Activated T-helper 17 cell treated with anti-CD3 and anti-CD28 coated beads, Interleukin-2, amount 50 U/mL, for 72 hours (primary cell): ENCODE measurements at regions not wholly inside any gene's neighbourhood (a gene's known extent, or its start where the extent isn't known, plus 50 kb on each side); places are given as distances from the start of the nearest gene placed in this dataset.

Source experiments
- ATAC-seq: fragments of 150-1000 bp; cut with Tn5 transposase; replicated peaks from 2 replicates; pipeline ENCODE4 v1.10.0; 2021; ENCODE audit warnings: mild to moderate bottlenecking, moderate library complexity
- H3K27ac Mint-ChIP-seq: one replicate; pipeline ENCODE4 v1.8.0; 2022; ENCODE audit warnings: mixed read lengths
- H3K27me3 Mint-ChIP-seq: one replicate; pipeline ENCODE4 v1.8.0; 2022; ENCODE audit warnings: mixed read lengths
- H3K36me3 Mint-ChIP-seq: one replicate; pipeline ENCODE4 v1.8.0; 2022; ENCODE audit warnings: low read depth, mild to moderate bottlenecking, mixed read lengths
- H3K4me1 Mint-ChIP-seq: one replicate; pipeline ENCODE4 v1.8.0; 2022; ENCODE audit warnings: mixed read lengths
- H3K4me3 Mint-ChIP-seq: one replicate; pipeline ENCODE4 v1.8.0; 2022; ENCODE audit warnings: mild to moderate bottlenecking, mixed read lengths
- H3K9me3 Mint-ChIP-seq: one replicate; pipeline ENCODE4 v1.8.0; 2022; ENCODE audit warnings: mixed read lengths

DNA sequence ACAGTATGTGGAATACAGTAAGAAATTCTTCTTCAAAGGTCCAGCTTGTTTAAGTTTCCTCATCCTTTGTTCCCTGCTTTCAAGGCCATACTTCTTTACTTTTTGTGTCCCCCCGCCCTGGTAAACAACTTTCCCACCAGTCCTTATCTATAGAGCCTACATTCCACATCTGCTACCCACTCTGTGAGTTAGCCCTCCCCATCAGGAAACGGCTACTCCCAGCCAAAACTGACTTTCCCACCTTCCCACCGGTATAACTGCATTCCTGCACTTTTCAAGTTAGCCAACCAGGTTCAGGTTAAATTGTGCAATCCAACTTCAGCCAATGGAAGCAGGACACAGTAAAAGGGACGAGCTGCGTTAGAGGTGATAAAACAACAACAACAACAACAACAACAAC lies 186.9 kb downstream of the DDX3Y start:
- peaks cover 7% of the 10 kb centered on the region for H3K4me1 Mint-ChIP-seq
- no peak for ATAC-seq
- H3K27me3 Mint-ChIP-seq = peaks cover 4% of the 10 kb centered on the region
- H3K36me3 Mint-ChIP-seq = no peaks in the 10 kb centered on the region
- H3K27ac Mint-ChIP-seq = no peak overlapping the region
- peaks cover 3% of the 10 kb centered on the region for H3K9me3 Mint-ChIP-seq
- H3K4me3 Mint-ChIP-seq = no peak overlapping the region

DNA sequence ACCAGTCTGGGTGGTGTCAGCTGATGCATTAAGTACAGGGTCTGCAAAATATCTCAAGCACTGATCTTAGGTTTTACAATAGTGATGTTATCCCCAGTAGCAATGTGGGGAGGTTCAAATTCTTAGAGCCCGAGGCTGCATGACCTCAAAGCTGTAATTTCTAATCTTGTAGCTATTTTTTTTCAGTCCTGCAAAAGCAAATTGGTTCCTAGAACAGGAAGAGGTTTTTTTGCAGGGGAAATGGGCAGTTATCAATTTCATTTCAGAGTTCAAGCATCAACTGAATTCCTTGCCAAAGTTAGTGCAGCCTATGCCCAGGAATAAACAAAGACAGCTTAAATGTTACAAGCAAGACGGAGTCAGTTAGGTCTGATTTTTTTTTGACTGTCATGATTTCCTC lies 188.3 kb downstream of the DDX3Y start:
- H3K27me3 Mint-ChIP-seq = peaks cover 4% of the 10 kb centered on the region
- peaks cover 3% of the 10 kb centered on the region for H3K9me3 Mint-ChIP-seq
- no peaks in the 10 kb centered on the region for H3K36me3 Mint-ChIP-seq
- ATAC-seq = no peak
- H3K4me3 Mint-ChIP-seq = no peak overlapping the region
- peaks cover 7% of the 10 kb centered on the region for H3K4me1 Mint-ChIP-seq
- no peak overlapping the region for H3K27ac Mint-ChIP-seq

DNA sequence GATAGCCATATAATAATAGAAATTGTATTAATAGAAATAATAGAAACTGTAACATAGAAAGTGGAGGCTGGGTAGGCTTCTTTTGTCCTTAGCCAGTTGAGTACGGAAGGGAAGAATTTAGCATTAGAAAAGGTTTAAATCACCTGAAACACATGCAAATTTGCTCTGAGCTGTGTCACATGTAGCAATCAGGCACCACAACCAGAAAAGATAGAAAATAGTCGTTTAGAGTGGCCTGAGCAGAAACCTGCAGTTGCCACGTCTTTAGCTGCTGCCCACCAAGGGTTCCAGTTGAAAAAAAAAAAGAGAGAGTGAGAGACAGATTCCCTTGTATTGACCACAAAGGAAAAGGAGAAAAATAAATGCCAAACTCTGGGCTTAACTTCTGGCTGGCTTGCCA lies 188.8 kb downstream of the DDX3Y start:
- Mint-ChIP-seq H3K9me3 (peaks cover 3% of the 10 kb centered on the region), H3K4me1 (peaks cover 7% of the 10 kb centered on the region), H3K27ac (no peak overlapping the region), H3K27me3 (peaks cover 4% of the 10 kb centered on the region), H3K36me3 (no peaks in the 10 kb centered on the region), H3K4me3 (no peak overlapping the region)
- no peak for ATAC-seq

DNA sequence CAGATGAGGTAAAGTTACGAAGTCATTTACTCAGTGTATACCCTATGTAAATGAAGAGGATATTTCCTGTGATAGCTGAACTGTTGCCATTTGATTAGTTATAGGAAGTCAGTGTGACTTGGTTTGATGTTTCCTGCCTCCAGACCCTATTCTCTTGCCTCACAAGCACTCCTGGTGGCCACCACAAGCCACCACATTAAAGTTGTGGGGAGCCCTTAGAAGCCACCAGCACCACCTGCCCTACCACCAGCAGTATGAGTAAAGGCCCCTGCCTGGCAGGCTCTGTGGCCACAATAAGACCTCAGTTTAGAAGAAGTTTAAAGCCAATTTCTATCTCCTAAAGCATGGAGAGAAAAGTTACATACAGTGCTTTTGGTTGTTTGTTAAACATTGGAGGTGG lies 189.7 kb downstream of the DDX3Y start:
- H3K9me3 Mint-ChIP-seq = peaks cover 3% of the 10 kb centered on the region
- H3K4me1 Mint-ChIP-seq = peaks cover 7% of the 10 kb centered on the region
- H3K27ac Mint-ChIP-seq = no peak overlapping the region
- no peaks in the 10 kb centered on the region for H3K36me3 Mint-ChIP-seq
- H3K27me3 Mint-ChIP-seq = peaks cover 4% of the 10 kb centered on the region
- H3K4me3 Mint-ChIP-seq = no peak overlapping the region
- peak; percentile 87 for ATAC-seq

DNA sequence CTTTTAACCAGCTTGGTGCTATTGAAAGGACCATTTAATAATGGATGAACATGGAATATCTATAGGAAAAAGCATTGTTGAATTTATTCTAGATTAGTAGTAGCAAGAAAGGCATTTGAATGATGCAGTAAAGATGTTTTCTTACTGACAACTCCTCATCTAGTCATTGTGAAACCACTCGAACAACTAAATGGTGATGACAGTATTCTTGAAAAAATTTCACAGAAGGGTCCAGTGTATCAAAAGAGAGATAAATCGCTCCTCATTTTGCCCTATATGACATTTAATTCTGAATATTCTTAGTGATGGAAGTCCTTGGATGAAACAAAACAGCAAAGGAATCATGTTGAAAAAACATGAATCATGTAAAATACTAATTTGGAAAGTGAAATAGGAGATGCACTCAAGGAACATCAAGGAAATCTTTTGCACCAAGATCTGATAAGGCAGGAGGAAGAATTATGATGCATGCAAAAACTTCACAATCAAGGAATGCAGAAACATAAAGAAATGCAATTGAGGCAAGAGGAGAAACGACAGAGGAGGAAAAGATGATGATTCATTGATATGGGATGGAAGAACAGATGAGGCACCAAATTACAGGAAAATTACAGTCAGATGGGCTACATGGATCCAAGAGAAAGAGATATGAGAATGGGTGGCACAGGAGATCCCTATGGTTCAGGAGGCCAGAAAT lies 190.4 kb downstream of the DDX3Y start:
- Mint-ChIP-seq H3K27ac (peak overlapping the region; percentile 51), H3K27me3 (peaks cover 4% of the 10 kb centered on the region), H3K9me3 (peaks cover 3% of the 10 kb centered on the region), H3K36me3 (no peaks in the 10 kb centered on the region), H3K4me3 (no peak overlapping the region), H3K4me1 (peaks cover 7% of the 10 kb centered on the region)
- ATAC-seq = peak; percentile 55

DNA sequence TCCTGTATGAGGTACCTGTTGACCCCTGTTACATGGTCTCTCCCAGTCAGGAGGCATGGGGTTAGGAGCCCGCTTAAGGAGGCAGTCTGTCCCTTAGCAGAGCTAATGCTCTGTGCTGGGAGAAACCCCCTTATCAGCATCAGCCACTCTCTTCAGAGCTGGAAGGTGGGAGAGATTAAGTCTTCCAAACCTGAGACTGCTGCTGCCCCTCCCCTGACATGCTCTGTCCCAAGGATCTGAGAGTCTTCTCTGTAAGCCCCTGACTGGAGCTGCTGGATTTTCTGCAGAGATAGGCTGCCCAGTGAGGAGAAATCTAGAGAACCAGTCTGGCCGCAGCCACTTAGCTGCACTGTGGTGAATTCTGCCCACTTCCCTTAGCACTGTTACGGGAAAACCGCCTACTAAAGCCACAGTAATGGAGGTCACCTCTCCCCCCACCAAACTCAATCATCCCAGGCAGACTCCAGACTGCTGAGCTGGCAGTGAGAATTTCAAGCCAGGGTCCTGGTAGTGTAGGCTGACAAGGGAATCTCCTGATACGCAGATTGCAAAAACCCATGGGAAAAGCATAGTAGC lies 222.3 kb downstream of the DDX3Y start:
- no peaks in the 10 kb centered on the region for H3K9me3 Mint-ChIP-seq
- ATAC-seq = peak; percentile 57

DNA sequence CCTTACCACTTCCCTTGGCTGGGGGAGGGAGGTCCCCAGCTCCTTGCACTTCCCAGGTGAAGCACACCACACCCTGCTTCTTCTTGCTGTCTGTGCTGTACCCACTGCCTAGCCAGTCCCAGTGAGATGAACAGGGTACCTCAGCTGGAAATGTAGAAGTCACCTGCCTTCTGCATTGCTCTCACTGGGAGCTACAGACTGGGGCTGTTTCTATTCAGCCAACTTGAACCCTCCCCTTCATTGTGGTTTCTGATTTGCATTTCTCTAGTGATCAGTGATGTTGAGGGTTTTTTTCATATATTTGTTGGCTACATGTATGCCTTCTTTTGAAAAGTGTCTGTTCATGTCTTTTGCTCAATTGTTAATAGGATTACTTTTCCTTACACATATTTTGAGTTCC lies 222.8 kb downstream of the DDX3Y start:
- no peaks in the 10 kb centered on the region for H3K27me3 Mint-ChIP-seq
- ATAC-seq = peak; percentile 29
- no peak overlapping the region for H3K27ac Mint-ChIP-seq
- no peaks in the 10 kb centered on the region for H3K36me3 Mint-ChIP-seq
- no peaks in the 10 kb centered on the region for H3K9me3 Mint-ChIP-seq
- H3K4me1 Mint-ChIP-seq = no peaks in the 10 kb centered on the region
- H3K4me3 Mint-ChIP-seq = no peak overlapping the region

More for the DNA sequence above, 222.3 kb downstream of the DDX3Y start:
- Mint-ChIP-seq H3K4me3 (no peak overlapping the region), H3K27ac (no peak overlapping the region), H3K4me1 (no peaks in the 10 kb centered on the region), H3K36me3 (no peaks in the 10 kb centered on the region), H3K27me3 (no peaks in the 10 kb centered on the region)

DNA sequence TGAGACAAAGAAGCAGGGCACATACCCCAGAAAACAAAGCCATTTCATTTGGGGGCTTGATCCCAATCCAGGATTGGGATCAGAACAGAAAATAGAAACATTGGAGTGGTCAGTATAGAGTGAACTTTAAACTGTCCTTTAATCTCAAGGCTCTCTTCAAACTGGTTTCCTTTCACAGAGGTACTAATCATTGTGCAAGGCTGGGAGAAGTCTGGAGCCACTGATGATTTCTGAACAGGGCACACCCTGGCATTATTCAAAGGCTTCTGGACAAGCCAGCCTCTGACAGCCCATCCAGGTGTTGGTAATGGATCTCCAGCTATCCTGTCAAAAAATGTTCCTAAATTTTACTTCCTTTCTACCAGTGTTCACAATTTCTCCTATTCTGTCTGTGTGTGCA lies 244.5 kb downstream of the DDX3Y start:
- H3K27ac Mint-ChIP-seq = peak overlapping the region; percentile 73
- no peak for ATAC-seq

DNA sequence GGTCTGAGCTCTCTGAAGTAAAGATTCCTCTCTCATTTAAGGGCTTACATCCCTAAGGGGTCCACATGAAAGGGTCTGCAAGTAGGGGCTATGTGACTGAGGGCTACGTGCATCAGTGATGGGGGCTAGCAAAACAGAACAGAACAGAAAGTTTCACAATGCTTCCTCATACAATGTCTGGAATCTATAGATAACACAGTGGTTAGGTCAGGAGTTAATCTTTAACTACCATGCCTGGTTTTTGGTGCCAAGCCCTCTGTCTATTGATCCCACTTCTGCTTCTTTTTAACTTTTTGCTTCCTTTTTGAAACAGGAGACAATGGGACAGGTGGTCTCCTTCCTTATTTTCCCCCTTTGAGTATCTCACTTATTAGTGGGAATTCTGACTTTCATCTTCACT lies 263.0 kb downstream of the DDX3Y start:
- Mint-ChIP-seq H3K27me3 (no peaks in the 10 kb centered on the region), H3K4me3 (no peak overlapping the region), H3K36me3 (no peaks in the 10 kb centered on the region), H3K9me3 (no peaks in the 10 kb centered on the region), H3K27ac (no peak overlapping the region), H3K4me1 (no peaks in the 10 kb centered on the region)
- ATAC-seq = no peak

More for the DNA sequence above, 244.5 kb downstream of the DDX3Y start:
- Mint-ChIP-seq H3K36me3 (no peaks in the 10 kb centered on the region), H3K27me3 (no peaks in the 10 kb centered on the region), H3K4me3 (peak overlapping the region; percentile 73), H3K9me3 (no peaks in the 10 kb centered on the region), H3K4me1 (no peaks in the 10 kb centered on the region)

DNA sequence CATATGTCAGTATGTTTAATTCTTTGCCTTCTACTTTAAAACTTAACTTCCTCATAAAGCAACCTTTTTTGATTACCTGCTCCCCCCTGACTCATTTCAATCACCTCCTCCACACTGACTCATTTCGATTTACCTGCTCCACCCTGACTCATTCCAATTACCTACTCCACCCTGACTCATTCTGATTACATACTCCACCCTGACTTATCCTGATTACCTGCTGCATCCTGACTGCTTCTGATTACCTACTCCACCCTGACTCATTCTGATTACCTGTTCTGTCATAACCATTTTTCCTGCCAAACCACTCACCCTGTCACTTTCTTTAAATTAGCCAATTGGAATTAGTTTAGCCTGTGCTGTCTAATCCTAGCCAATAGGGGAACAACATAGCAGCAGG lies 263.6 kb downstream of the DDX3Y start:
- Mint-ChIP-seq H3K36me3 (no peaks in the 10 kb centered on the region), H3K9me3 (no peaks in the 10 kb centered on the region), H3K27ac (no peak overlapping the region), H3K4me3 (no peak overlapping the region), H3K4me1 (no peaks in the 10 kb centered on the region), H3K27me3 (no peaks in the 10 kb centered on the region)
- ATAC-seq = peak; percentile 99
